CD14-positive monocyte (primary cell): ENCODE measurements at regions not wholly inside any gene's neighbourhood (a gene's known extent, or its start where the extent isn't known, plus 50 kb on each side); places are given as distances from the start of the nearest gene placed in this dataset.

Experiments
- DNase-seq, 3 donors: peaks; one replicate each; pipeline ENCODE4 v3.0.0-alpha.2; 2011 to 2022
- H2AFZ ChIP-seq: 2 replicates; pipeline ENCODE4 v1.6.0; 2012; ENCODE audit warnings: mild to moderate bottlenecking, low read depth, low read length, inconsistent platforms; ENCODE audit not compliant: insufficient read depth, poor library complexity, severe bottlenecking
- H3K27ac ChIP-seq, 2 donors: 1 replicate in 1 of 2; 2 replicates in 1 of 2; pipeline ENCODE4 v1.5.1; 2012 to 2013; ENCODE audit warnings: low read length in 2 of 2, control low read depth in 1 of 2, inconsistent platforms in 1 of 2, low read depth in 1 of 2, mild to moderate bottlenecking in 1 of 2
- H3K27me3 ChIP-seq, 2 donors: one replicate each; pipeline versions ENCODE4 v1.6.0 to v1.6.1; 2011 to 2013; ENCODE audit warnings: low read length in 2 of 2; ENCODE audit not compliant: control insufficient read depth in 2 of 2, insufficient read depth in 2 of 2
- H3K36me3 ChIP-seq, 2 donors: replicated peaks in 1 of 2; 1 replicate in 1 of 2; 2 replicates in 1 of 2; pipeline versions ENCODE4 v1.5.1 to v1.6.1; 2012 to 2013; ENCODE audit warnings: low read length in 2 of 2, control low read depth in 1 of 2, inconsistent platforms in 1 of 2, mild to moderate bottlenecking in 1 of 2; ENCODE audit not compliant: insufficient read depth in 2 of 2, control insufficient read depth in 1 of 2
- H3K4me1 ChIP-seq, 2 donors: 1 replicate in 1 of 2; 2 replicates in 1 of 2; pipeline versions ENCODE4 v1.5.1 to v1.6.1; 2012 to 2013; ENCODE audit warnings: low read length in 2 of 2, control low read depth in 1 of 2, inconsistent platforms in 1 of 2, mild to moderate bottlenecking in 1 of 2, moderate library complexity in 1 of 2; ENCODE audit not compliant: insufficient read depth in 2 of 2, control insufficient read depth in 1 of 2
- H3K4me2 ChIP-seq: replicated peaks from 2 replicates; pipeline ENCODE3; 2012; ENCODE audit warnings: low read length, moderate library complexity, mild to moderate bottlenecking; ENCODE audit not compliant: poor library complexity, severe bottlenecking; ENCODE audit errors: extremely low read depth
- H3K4me3 ChIP-seq, 3 experiments: fragments of 200-600 bp in 1 of 3; sonication (generic) in 1 of 3; replicated peaks in 1 of 3; 1 replicate in 2 of 3; 2 replicates in 1 of 3; pipeline ENCODE4 v1.5.1; 2011 to 2013; ENCODE audit warnings: low read length in 3 of 3, mild to moderate bottlenecking in 3 of 3, control low read depth in 2 of 3, low read depth in 2 of 3, inconsistent platforms in 1 of 3, moderate library complexity in 1 of 3
- H3K79me2 ChIP-seq: 2 replicates; pipeline ENCODE4 v1.6.0; 2012; ENCODE audit warnings: mild to moderate bottlenecking, control low read depth, inconsistent platforms, low read length, moderate library complexity; ENCODE audit not compliant: insufficient read depth
- H3K9ac ChIP-seq: 2 replicates; pipeline ENCODE4 v1.6.0; 2017; ENCODE audit warnings: low read length, mild to moderate bottlenecking; ENCODE audit not compliant: insufficient read depth, poor library complexity, severe bottlenecking
- H3K9me3 ChIP-seq, 2 donors: replicated peaks in 1 of 2; 1 replicate in 1 of 2; 2 replicates in 1 of 2; pipeline versions ENCODE4 v1.5.1 to v1.6.1; 2012 to 2013; ENCODE audit warnings: low read length in 2 of 2, control low read depth in 1 of 2; ENCODE audit not compliant: control insufficient read depth in 1 of 2, insufficient read depth in 1 of 2
- H4K20me1 ChIP-seq: 2 replicates; pipeline ENCODE4 v1.6.0; 2012; ENCODE audit warnings: mild to moderate bottlenecking, low read length, control low read depth, moderate library complexity; ENCODE audit not compliant: insufficient read depth
- H3K27ac Mint-ChIP-seq, 7 donors: one replicate each; pipeline ENCODE4 v1.8.0; 2020; ENCODE audit warnings: mild to moderate bottlenecking in 7 of 7, mixed read lengths in 7 of 7, moderate library complexity in 6 of 7, inconsistent platforms in 2 of 7
- H3K27me3 Mint-ChIP-seq, 3 donors: one replicate each; pipeline ENCODE4 v1.8.0; 2021 to 2022; ENCODE audit warnings: low read depth in 3 of 3, mild to moderate bottlenecking in 3 of 3, mixed read lengths in 3 of 3, moderate library complexity in 3 of 3, inconsistent platforms in 1 of 3
- H3K36me3 Mint-ChIP-seq, 2 donors: one replicate each; pipeline ENCODE4 v1.8.0; 2020; ENCODE audit warnings: mixed read lengths in 2 of 2, inconsistent platforms in 1 of 2, mild to moderate bottlenecking in 1 of 2
- H3K4me1 Mint-ChIP-seq: one replicate; pipeline ENCODE4 v1.8.0; 2020; ENCODE audit warnings: mild to moderate bottlenecking, mixed read lengths
- H3K4me3 Mint-ChIP-seq, 2 donors: one replicate each; pipeline ENCODE4 v1.8.0; 2020; ENCODE audit warnings: mild to moderate bottlenecking in 2 of 2, mixed read lengths in 2 of 2, moderate library complexity in 1 of 2
- H3K9me3 Mint-ChIP-seq, 7 donors: one replicate each; pipeline ENCODE4 v1.8.0; 2020 to 2022; ENCODE audit warnings: mixed read lengths in 7 of 7, mild to moderate bottlenecking in 6 of 7, moderate library complexity in 6 of 7, inconsistent platforms in 2 of 7
- CTCF ChIP-seq: fragments of 200-600 bp; IDR thresholded peaks from one replicate; pipeline ENCODE4 v1.8.0; 2022; ENCODE audit warnings: antibody characterized with exemption, mild to moderate bottlenecking
- WGBS: methylation state at CpG from one replicate; pipeline ENCODE4 v1.1.5; 2013; ENCODE audit warnings: missing lambda C conversion rate; ENCODE audit not compliant: insufficient coverage; 5-methylcytosine and 5-hydroxymethylcytosine counted together
- intact Hi-C, 2 donors: fragments of 100-400 bp; cut with micrococcal nuclease; formaldehyde crosslinking; loops; one replicate each; pipeline versions ENCODE4 v1.15.0 to v1.15.1; 2023

GRCh38 chr3:22399566-22399965, 648.6 kb upstream of the ZNF385D start:
- no peaks in the 10 kb centered on the region for H3K36me3 ChIP-seq
- intact Hi-C loops: no loop called here
- no peak overlapping the region for H3K4me2 ChIP-seq
- peaks cover 0 to 9% (median 4%) of the 10 kb centered on the region in 7 donors for H3K9me3 Mint-ChIP-seq
- no peak for DNase-seq
- no peak overlapping the region for H3K4me3 ChIP-seq
- no peaks in the 10 kb centered on the region for H3K9me3 ChIP-seq
- no peaks in the 10 kb centered on the region for H3K79me2 ChIP-seq
- no peaks in the 10 kb centered on the region for H4K20me1 ChIP-seq
- no peak overlapping the region for H3K9ac ChIP-seq
- no peak overlapping the region for H3K27ac Mint-ChIP-seq
- no peak overlapping the region for H3K4me3 Mint-ChIP-seq
- no peaks in the 10 kb centered on the region for H3K36me3 Mint-ChIP-seq
- H3K4me1 ChIP-seq: no peaks in the 10 kb centered on the region
- no peaks in the 10 kb centered on the region for H3K27me3 ChIP-seq
- no CpG with 5 or more reads among the region's 4 CpGs for WGBS
- no peak overlapping the region for H3K27ac ChIP-seq
- TF ChIP-seq CTCF: no peak
- H2AFZ ChIP-seq: no peak overlapping the region
- no peaks in the 10 kb centered on the region for H3K27me3 Mint-ChIP-seq
- H3K4me1 Mint-ChIP-seq: no peaks in the 10 kb centered on the region

GRCh38 chr3:22401499-22401898, 650.5 kb upstream of the ZNF385D start:
- H3K36me3 ChIP-seq: no peaks in the 10 kb centered on the region
- DNase-seq: no peak
- no peak for TF ChIP-seq CTCF
- H3K27me3 ChIP-seq: no peaks in the 10 kb centered on the region
- intact Hi-C loops: no loop called here
- no peaks in the 10 kb centered on the region for H3K4me1 ChIP-seq
- Mint-ChIP-seq H3K4me3 (no peak overlapping the region), H3K9me3 (peaks cover 0 to 8% (median 4%) of the 10 kb centered on the region in 7 donors), H3K4me1 (no peaks in the 10 kb centered on the region), H3K27ac (no peak overlapping the region), H3K36me3 (no peaks in the 10 kb centered on the region), H3K27me3 (no peaks in the 10 kb centered on the region)
- H4K20me1 ChIP-seq: no peaks in the 10 kb centered on the region
- H3K4me3 ChIP-seq: no peak overlapping the region
- H2AFZ ChIP-seq: no peak overlapping the region
- H3K79me2 ChIP-seq: no peaks in the 10 kb centered on the region
- no peak overlapping the region for H3K9ac ChIP-seq
- H3K4me2 ChIP-seq: no peak overlapping the region
- no peaks in the 10 kb centered on the region for H3K9me3 ChIP-seq
- no peak overlapping the region for H3K27ac ChIP-seq
